Activated naive CD8-positive, alpha-beta T cell treated with anti-CD3 and anti-CD28 coated beads for 36 hours (primary cell): ENCODE measurements at regions not wholly inside any gene's neighbourhood (a gene's known extent, or its start where the extent isn't known, plus 50 kb on each side); places are given as distances from the start of the nearest gene placed in this dataset.

Experiments used
- DNase-seq: peaks from one replicate; pipeline ENCODE4 v3.0.0; 2021
- H3K27ac Mint-ChIP-seq: one replicate; pipeline ENCODE4 v1.8.0; 2022; ENCODE audit warnings: mild to moderate bottlenecking, moderate library complexity, mixed read lengths
- H3K27me3 Mint-ChIP-seq: one replicate; pipeline ENCODE4 v1.8.0; 2022; ENCODE audit warnings: mild to moderate bottlenecking, mixed read lengths
- H3K36me3 Mint-ChIP-seq: one replicate; pipeline ENCODE4 v1.8.0; 2021; ENCODE audit warnings: mild to moderate bottlenecking, mixed read lengths
- H3K4me1 Mint-ChIP-seq: one replicate; pipeline ENCODE4 v1.8.0; 2021; ENCODE audit warnings: mixed read lengths
- H3K4me3 Mint-ChIP-seq: one replicate; pipeline ENCODE4 v1.8.0; 2022; ENCODE audit warnings: mild to moderate bottlenecking, moderate library complexity, mixed read lengths
- H3K9me3 Mint-ChIP-seq: one replicate; pipeline ENCODE4 v1.8.0; 2022; ENCODE audit warnings: mixed read lengths

GRCh38 chr4:59247032-59247431 lies 1953.1 kb upstream of the ADGRL3 start:
- Mint-ChIP-seq H3K4me3 (no peak overlapping the region), H3K4me1 (no peaks in the 10 kb centered on the region), H3K9me3 (peaks cover 10% of the 10 kb centered on the region), H3K27me3 (no peaks in the 10 kb centered on the region), H3K27ac (no peak overlapping the region), H3K36me3 (no peaks in the 10 kb centered on the region)
- DNase-seq: no peak

GRCh38 chr4:59248313-59248712 lies 1951.8 kb upstream of the ADGRL3 start:
- H3K9me3 Mint-ChIP-seq: peaks cover 4% of the 10 kb centered on the region
- no peak for DNase-seq
- no peaks in the 10 kb centered on the region for H3K36me3 Mint-ChIP-seq
- H3K4me1 Mint-ChIP-seq: no peaks in the 10 kb centered on the region
- no peak overlapping the region for H3K27ac Mint-ChIP-seq
- H3K27me3 Mint-ChIP-seq: no peaks in the 10 kb centered on the region
- no peak overlapping the region for H3K4me3 Mint-ChIP-seq

GRCh38 chr4:59249110-59249509 lies 1951.0 kb upstream of the ADGRL3 start:
- Mint-ChIP-seq H3K27ac (no peak overlapping the region), H3K9me3 (peaks cover 2% of the 10 kb centered on the region), H3K27me3 (no peaks in the 10 kb centered on the region)

GRCh38 chr4:59258002-59258401 lies 1942.1 kb upstream of the ADGRL3 start:
- no peak overlapping the region for H3K27ac Mint-ChIP-seq
- H3K4me1 Mint-ChIP-seq: no peaks in the 10 kb centered on the region
- H3K9me3 Mint-ChIP-seq: peaks cover 4% of the 10 kb centered on the region

More at GRCh38 chr4:59249110-59249509, 1951.0 kb upstream of the ADGRL3 start:
- H3K4me1 Mint-ChIP-seq: no peaks in the 10 kb centered on the region
- DNase-seq: no peak
- H3K36me3 Mint-ChIP-seq: no peaks in the 10 kb centered on the region
- no peak overlapping the region for H3K4me3 Mint-ChIP-seq

GRCh38 chr4:59307609-59308008 lies 1892.5 kb upstream of the ADGRL3 start:
- peaks cover 9% of the 10 kb centered on the region for H3K9me3 Mint-ChIP-seq
- H3K36me3 Mint-ChIP-seq: no peaks in the 10 kb centered on the region
- H3K27me3 Mint-ChIP-seq: no peaks in the 10 kb centered on the region
- no peak overlapping the region for H3K4me3 Mint-ChIP-seq
- DNase-seq: no peak
- no peak overlapping the region for H3K27ac Mint-ChIP-seq
- H3K4me1 Mint-ChIP-seq: no peaks in the 10 kb centered on the region

More at GRCh38 chr4:59258002-59258401, 1942.1 kb upstream of the ADGRL3 start:
- no peaks in the 10 kb centered on the region for H3K36me3 Mint-ChIP-seq
- H3K27me3 Mint-ChIP-seq: no peaks in the 10 kb centered on the region
- H3K4me3 Mint-ChIP-seq: no peak overlapping the region
- DNase-seq: no peak

GRCh38 chr4:59314637-59315036 lies 1885.5 kb upstream of the ADGRL3 start:
- DNase-seq: no peak
- Mint-ChIP-seq H3K4me3 (no peak overlapping the region), H3K27me3 (no peaks in the 10 kb centered on the region), H3K9me3 (peaks cover 3% of the 10 kb centered on the region), H3K27ac (no peak overlapping the region), H3K36me3 (no peaks in the 10 kb centered on the region), H3K4me1 (no peaks in the 10 kb centered on the region)

GRCh38 chr4:59339631-59340030 lies 1860.5 kb upstream of the ADGRL3 start:
- no peak overlapping the region for H3K4me3 Mint-ChIP-seq
- H3K36me3 Mint-ChIP-seq: no peaks in the 10 kb centered on the region
- H3K27ac Mint-ChIP-seq: no peak overlapping the region
- H3K4me1 Mint-ChIP-seq: no peaks in the 10 kb centered on the region
- no peaks in the 10 kb centered on the region for H3K27me3 Mint-ChIP-seq
- DNase-seq: no peak
- peaks cover 8% of the 10 kb centered on the region for H3K9me3 Mint-ChIP-seq

- DNase-seq: no peak
- no peak overlapping the region for H3K4me3 Mint-ChIP-seq
- no peak overlapping the region for H3K27ac Mint-ChIP-seq
- H3K4me1 Mint-ChIP-seq: no peaks in the 10 kb centered on the region
- H3K9me3 Mint-ChIP-seq: peaks cover 8% of the 10 kb centered on the region
- H3K36me3 Mint-ChIP-seq: no peaks in the 10 kb centered on the region
- no peaks in the 10 kb centered on the region for H3K27me3 Mint-ChIP-seq
Measured at GRCh38 chr4:59341506-59341905, 1858.6 kb upstream of the ADGRL3 start.

- Mint-ChIP-seq H3K4me1 (no peaks in the 10 kb centered on the region), H3K4me3 (no peak overlapping the region), H3K36me3 (no peaks in the 10 kb centered on the region), H3K27me3 (no peaks in the 10 kb centered on the region), H3K9me3 (peaks cover 2% of the 10 kb centered on the region), H3K27ac (no peak overlapping the region)
- DNase-seq: no peak
Measured at GRCh38 chr4:59348949-59349348, 1851.2 kb upstream of the ADGRL3 start.

- Mint-ChIP-seq H3K9me3 (no peaks in the 10 kb centered on the region), H3K27me3 (no peaks in the 10 kb centered on the region), H3K4me1 (no peaks in the 10 kb centered on the region), H3K27ac (no peak overlapping the region), H3K36me3 (no peaks in the 10 kb centered on the region), H3K4me3 (no peak overlapping the region)
- no peak for DNase-seq
Measured at GRCh38 chr4:59369229-59369628, 1830.9 kb upstream of the ADGRL3 start.

GRCh38 chr4:59374416-59374815 lies 1825.7 kb upstream of the ADGRL3 start:
- H3K27ac Mint-ChIP-seq: no peak overlapping the region
- no peaks in the 10 kb centered on the region for H3K27me3 Mint-ChIP-seq
- no peaks in the 10 kb centered on the region for H3K9me3 Mint-ChIP-seq
- no peaks in the 10 kb centered on the region for H3K36me3 Mint-ChIP-seq
- no peaks in the 10 kb centered on the region for H3K4me1 Mint-ChIP-seq
- no peak overlapping the region for H3K4me3 Mint-ChIP-seq
- DNase-seq: no peak

GRCh38 chr4:59380841-59381366 lies 1819.2 kb upstream of the ADGRL3 start:
- Mint-ChIP-seq H3K4me1 (no peaks in the 10 kb centered on the region), H3K4me3 (no peak overlapping the region), H3K27me3 (no peaks in the 10 kb centered on the region), H3K27ac (no peak overlapping the region), H3K9me3 (peaks cover 4% of the 10 kb centered on the region), H3K36me3 (no peaks in the 10 kb centered on the region)
- DNase-seq: no peak

GRCh38 chr4:59381591-59381990 lies 1818.5 kb upstream of the ADGRL3 start:
- no peak overlapping the region for H3K4me3 Mint-ChIP-seq
- no peaks in the 10 kb centered on the region for H3K27me3 Mint-ChIP-seq
- no peak for DNase-seq
- peaks cover 4% of the 10 kb centered on the region for H3K9me3 Mint-ChIP-seq
- no peaks in the 10 kb centered on the region for H3K36me3 Mint-ChIP-seq
- H3K4me1 Mint-ChIP-seq: no peaks in the 10 kb centered on the region
- H3K27ac Mint-ChIP-seq: no peak overlapping the region

GRCh38 chr4:59387759-59388758 lies 1812.1 kb upstream of the ADGRL3 start:
- H3K4me3 Mint-ChIP-seq: no peak overlapping the region
- H3K9me3 Mint-ChIP-seq: peaks cover 8% of the 10 kb centered on the region
- H3K4me1 Mint-ChIP-seq: no peaks in the 10 kb centered on the region
- no peaks in the 10 kb centered on the region for H3K27me3 Mint-ChIP-seq
- H3K36me3 Mint-ChIP-seq: no peaks in the 10 kb centered on the region
- DNase-seq: no peak
- H3K27ac Mint-ChIP-seq: no peak overlapping the region

GRCh38 chr4:59393780-59394179 lies 1806.3 kb upstream of the ADGRL3 start:
- H3K4me3 Mint-ChIP-seq: no peak overlapping the region
- H3K36me3 Mint-ChIP-seq: no peaks in the 10 kb centered on the region
- H3K4me1 Mint-ChIP-seq: no peaks in the 10 kb centered on the region
- no peaks in the 10 kb centered on the region for H3K27me3 Mint-ChIP-seq
- H3K27ac Mint-ChIP-seq: no peak overlapping the region
- H3K9me3 Mint-ChIP-seq: peaks cover 6% of the 10 kb centered on the region
- no peak for DNase-seq

GRCh38 chr4:59400334-59400733 lies 1799.8 kb upstream of the ADGRL3 start:
- Mint-ChIP-seq H3K4me1 (no peaks in the 10 kb centered on the region), H3K27ac (no peak overlapping the region), H3K9me3 (peaks cover 2% of the 10 kb centered on the region), H3K36me3 (no peaks in the 10 kb centered on the region), H3K27me3 (no peaks in the 10 kb centered on the region), H3K4me3 (no peak overlapping the region)
- DNase-seq: no peak
